Breast epithelium (tissue), 3 donors: ENCODE measurements at regions not wholly inside any gene's neighbourhood (a gene's known extent, or its start where the extent isn't known, plus 50 kb on each side); places are given as distances from the start of the nearest gene placed in this dataset.
"Not testable (repeated sequence)": the region's sequence is repeated elsewhere in the genome, so short reads cannot be mapped to it uniquely, and the experiment has no call there.

Source experiments
- POLR2A ChIP-seq: fragments of 450-650 bp; IDR thresholded peaks from one replicate; pipeline ENCODE4 v1.6.1; 2016; ENCODE audit warnings: antibody characterized with exemption, mild to moderate bottlenecking, moderate library complexity
- POLR2AphosphoS5 ChIP-seq, 3 donors: sonication (generic); formaldehyde crosslinking; IDR thresholded peaks; one replicate each; pipeline ENCODE4 v1.6.1; 2017; ENCODE audit warnings: antibody characterized with exemption in 3 of 3

GRCh38 chr17:37858391-37858790 lies 65.8 kb upstream of the TBC1D3K start:
- TF ChIP-seq POLR2AphosphoS5 (IDR thresholded peaks at IDR 0.05); POLR2A: not testable (repeated sequence)
